SK-N-MC (cell line): ENCODE measurements at regions not wholly inside any gene's neighbourhood (a gene's known extent, or its start where the extent isn't known, plus 50 kb on each side); places are given as distances from the start of the nearest gene placed in this dataset.
"Not testable (repeated sequence)": the region's sequence is repeated elsewhere in the genome, so short reads cannot be mapped to it uniquely, and the experiment has no call there.

Experiments used
- EZH2 ChIP-seq: fragments of 200-600 bp; sonication (generic); IDR thresholded peaks from one replicate; pipeline ENCODE4 v1.6.1; 2017; ENCODE audit warnings: antibody characterized with exemption
- POLR2AphosphoS5 ChIP-seq: IDR thresholded peaks from 2 replicates; pipeline ENCODE4 v1.6.1; 2012; ENCODE audit warnings: mild to moderate bottlenecking, low read depth, low read length, borderline replicate concordance

GRCh38 chr6:140339084-140339483 lies 964.6 kb upstream of the CITED2 start:
- TF ChIP-seq POLR2AphosphoS5, EZH2: not testable (repeated sequence)
